Neuron (in vitro differentiated cells): ENCODE measurements at regions not wholly inside any gene's neighbourhood (a gene's known extent, or its start where the extent isn't known, plus 50 kb on each side); places are given as distances from the start of the nearest gene placed in this dataset.
A peak's percentile ranks its signal among the peaks of the same experiment; 100 is the strongest.
"Not testable (repeated sequence)": the region's sequence is repeated elsewhere in the genome, so short reads cannot be mapped to it uniquely, and the experiment has no call there.

Experiments used
- H2AFZ ChIP-seq: one replicate; pipeline ENCODE4 v1.6.1; 2013; ENCODE audit warnings: low read depth, mild to moderate bottlenecking, inconsistent platforms, low read length, moderate library complexity
- H3K27me3 ChIP-seq: one replicate; pipeline ENCODE4 v1.6.1; 2013; ENCODE audit warnings: low read length; ENCODE audit not compliant: insufficient read depth
- H3K36me3 ChIP-seq: one replicate; pipeline ENCODE4 v1.6.1; 2013; ENCODE audit warnings: low read length; ENCODE audit not compliant: insufficient read depth
- H3K4me1 ChIP-seq: one replicate; pipeline ENCODE4 v1.6.1; 2013; ENCODE audit warnings: low read length; ENCODE audit not compliant: insufficient read depth
- H3K4me3 ChIP-seq: 2 replicates; pipeline ENCODE4 v1.5.1; 2013; ENCODE audit warnings: mild to moderate bottlenecking, low read length, moderate library complexity
- H3K9me3 ChIP-seq: one replicate; pipeline ENCODE4 v1.6.1; 2013; ENCODE audit warnings: low read length

- H3K4me1 ChIP-seq: no peaks in the 10 kb centered on the region
- no peaks in the 10 kb centered on the region for H3K36me3 ChIP-seq
- no peak overlapping the region for H2AFZ ChIP-seq
- no peaks in the 10 kb centered on the region for H3K9me3 ChIP-seq
- no peaks in the 10 kb centered on the region for H3K27me3 ChIP-seq
- H3K4me3 ChIP-seq: no peak overlapping the region
Measured at GRCh38 chrX:16067886-16068515, 55.4 kb upstream of the GRPR start.

GRCh38 chrX:16063921-16064320, 59.4 kb upstream of the GRPR start:
- Histone ChIP-seq H3K9me3 (no peaks in the 10 kb centered on the region), H3K36me3 (no peaks in the 10 kb centered on the region), H2AFZ (no peak overlapping the region), H3K4me1 (no peaks in the 10 kb centered on the region), H3K27me3 (no peaks in the 10 kb centered on the region), H3K4me3 (no peak overlapping the region)

GRCh38 chrX:16063141-16063540, 60.2 kb upstream of the GRPR start:
- no peaks in the 10 kb centered on the region for H3K36me3 ChIP-seq
- no peaks in the 10 kb centered on the region for H3K4me1 ChIP-seq
- H3K9me3 ChIP-seq: no peaks in the 10 kb centered on the region
- no peak overlapping the region for H2AFZ ChIP-seq
- H3K4me3 ChIP-seq: no peak overlapping the region
- no peaks in the 10 kb centered on the region for H3K27me3 ChIP-seq

- Histone ChIP-seq H3K27me3 (no peaks in the 10 kb centered on the region), H3K9me3 (no peaks in the 10 kb centered on the region), H3K4me1 (no peaks in the 10 kb centered on the region), H3K36me3 (no peaks in the 10 kb centered on the region), H3K4me3 (no peak overlapping the region), H2AFZ (no peak overlapping the region)
Measured at GRCh38 chrX:16061296-16061695, 62.1 kb upstream of the GRPR start.

- H2AFZ ChIP-seq: no peak overlapping the region
- no peaks in the 10 kb centered on the region for H3K9me3 ChIP-seq
- H3K36me3 ChIP-seq: no peaks in the 10 kb centered on the region
- no peaks in the 10 kb centered on the region for H3K27me3 ChIP-seq
- H3K4me3 ChIP-seq: no peak overlapping the region
- H3K4me1 ChIP-seq: no peaks in the 10 kb centered on the region
Measured at GRCh38 chrX:16060252-16060651, 63.1 kb upstream of the GRPR start.

GRCh38 chrX:16049126-16049525, 74.2 kb upstream of the GRPR start:
- not testable (repeated sequence) for H3K4me3 ChIP-seq, H3K27me3 ChIP-seq, H3K9me3 ChIP-seq, H3K4me1 ChIP-seq, H3K36me3 ChIP-seq, H2AFZ ChIP-seq

- H3K9me3 ChIP-seq: no peaks in the 10 kb centered on the region
- H3K4me1 ChIP-seq: no peaks in the 10 kb centered on the region
- no peak overlapping the region for H2AFZ ChIP-seq
- H3K27me3 ChIP-seq: no peaks in the 10 kb centered on the region
- no peak overlapping the region for H3K4me3 ChIP-seq
- no peaks in the 10 kb centered on the region for H3K36me3 ChIP-seq
Measured at GRCh38 chrX:16042980-16043379, 80.4 kb upstream of the GRPR start.

- Histone ChIP-seq H3K4me3 (no peak overlapping the region), H3K36me3 (no peaks in the 10 kb centered on the region), H2AFZ (no peak overlapping the region), H3K9me3 (no peaks in the 10 kb centered on the region), H3K27me3 (no peaks in the 10 kb centered on the region), H3K4me1 (no peaks in the 10 kb centered on the region)
Measured at GRCh38 chrX:16039834-16040233, 83.5 kb upstream of the GRPR start.

GRCh38 chrX:16039363-16039762, 84.0 kb upstream of the GRPR start:
- Histone ChIP-seq H3K36me3 (no peaks in the 10 kb centered on the region), H2AFZ (no peak overlapping the region), H3K4me3 (no peak overlapping the region), H3K9me3 (no peaks in the 10 kb centered on the region), H3K27me3 (no peaks in the 10 kb centered on the region), H3K4me1 (no peaks in the 10 kb centered on the region)

GRCh38 chrX:16033331-16033730, 90.0 kb upstream of the GRPR start:
- H3K4me1 ChIP-seq: no peaks in the 10 kb centered on the region
- no peak overlapping the region for H3K4me3 ChIP-seq
- no peak overlapping the region for H2AFZ ChIP-seq
- no peaks in the 10 kb centered on the region for H3K27me3 ChIP-seq
- no peaks in the 10 kb centered on the region for H3K9me3 ChIP-seq
- H3K36me3 ChIP-seq: no peaks in the 10 kb centered on the region

- H3K27me3 ChIP-seq: no peaks in the 10 kb centered on the region
- H2AFZ ChIP-seq: no peak overlapping the region
- H3K4me1 ChIP-seq: peaks cover 8% of the 10 kb centered on the region
- H3K4me3 ChIP-seq: no peak overlapping the region
- H3K36me3 ChIP-seq: no peaks in the 10 kb centered on the region
- H3K9me3 ChIP-seq: no peaks in the 10 kb centered on the region
Measured at GRCh38 chrX:16028576-16028975, 94.8 kb upstream of the GRPR start.

GRCh38 chrX:16023790-16024734, 99.3 kb upstream of the GRPR start:
- Histone ChIP-seq H3K36me3 (no peaks in the 10 kb centered on the region), H3K4me1 (peaks cover 8% of the 10 kb centered on the region), H3K4me3 (no peak overlapping the region), H3K9me3 (no peaks in the 10 kb centered on the region), H3K27me3 (no peaks in the 10 kb centered on the region), H2AFZ (peak overlapping the region; percentile 37)

GRCh38 chrX:16022580-16023200, 100.7 kb upstream of the GRPR start:
- H3K36me3 ChIP-seq: no peaks in the 10 kb centered on the region
- no peaks in the 10 kb centered on the region for H3K9me3 ChIP-seq
- H3K4me3 ChIP-seq: no peak overlapping the region
- peaks cover 8% of the 10 kb centered on the region for H3K4me1 ChIP-seq
- H3K27me3 ChIP-seq: no peaks in the 10 kb centered on the region
- no peak overlapping the region for H2AFZ ChIP-seq
